ENCODE measurements at regions not wholly inside any gene's neighbourhood (a gene's known extent, or its start where the extent isn't known, plus 50 kb on each side); places are given as distances from the start of the nearest gene placed in this dataset.

GRCh38 chr5:160938532-160938931, 86.5 kb upstream of the ATP10B start:
- DNase-seq = no peak

GRCh38 chr5:160937570-160937969, 85.6 kb upstream of the ATP10B start:
- DNase-seq = no peak

GRCh38 chr5:160935776-160936175, 83.8 kb upstream of the ATP10B start:
- DNase-seq = no peak

GRCh38 chr5:160931283-160931682, 79.3 kb upstream of the ATP10B start:
- no peak for DNase-seq

- peak; percentile 72 for DNase-seq
Observed at GRCh38 chr5:160930406-160930805, 78.4 kb upstream of the ATP10B start.

GRCh38 chr5:160929906-160930305, 77.9 kb upstream of the ATP10B start:
- DNase-seq = no peak

GRCh38 chr5:160929360-160929759, 77.3 kb upstream of the ATP10B start:
- no peak for DNase-seq

GRCh38 chr5:160926428-160926827, 74.4 kb upstream of the ATP10B start:
- DNase-seq = peak; percentile 66

GRCh38 chr5:160925281-160925680, 73.3 kb upstream of the ATP10B start:
- DNase-seq = no peak

GRCh38 chr5:160923936-160924710, 72.1 kb upstream of the ATP10B start:
- no peak for DNase-seq

- DNase-seq = no peak
Observed at GRCh38 chr5:160923411-160923810, 71.4 kb upstream of the ATP10B start.

- no peak for DNase-seq
Observed at GRCh38 chr5:160922311-160922710, 70.3 kb upstream of the ATP10B start.

- DNase-seq = no peak
Observed at GRCh38 chr5:160921423-160922285, 69.6 kb upstream of the ATP10B start.

GRCh38 chr5:160919626-160920025, 67.6 kb upstream of the ATP10B start:
- no peak for DNase-seq

- DNase-seq = no peak
Observed at GRCh38 chr5:160918386-160918785, 66.4 kb upstream of the ATP10B start.

GRCh38 chr5:160906090-160906489, 54.1 kb upstream of the ATP10B start:
- DNase-seq = no peak

- DNase-seq = no peak
Observed at GRCh38 chr5:160905285-160905684, 53.3 kb upstream of the ATP10B start.

GRCh38 chr5:160904591-160904990, 52.6 kb upstream of the ATP10B start:
- no peak for DNase-seq

- DNase-seq = no peak
Observed at GRCh38 chr5:160903551-160903950, 51.5 kb upstream of the ATP10B start.

GRCh38 chr5:160903076-160903475, 51.1 kb upstream of the ATP10B start:
- DNase-seq = no peak

All from femur (tissue), 1 donor.